CD4-positive, alpha-beta T cell (primary cell): ENCODE measurements at regions not wholly inside any gene's neighbourhood (a gene's known extent, or its start where the extent isn't known, plus 50 kb on each side); places are given as distances from the start of the nearest gene placed in this dataset.

ENCODE experiments used
- ATAC-seq: fragments of 200-7000 bp; cut with Tn5 transposase; one replicate; pipeline ENCODE4 v1.10.0; 2022; ENCODE audit warnings: mild to moderate bottlenecking; ENCODE audit not compliant: poor library complexity
- CTCF ChIA-PET: fragments of 350-600 bp; sonication (Branson Sonifier 250); formaldehyde crosslinking; loops from one replicate; lab custom pipeline; 2021; ENCODE audit warnings: antibody characterized with exemption, inconsistent platforms; lab: Charles Lee
- POLR2A ChIA-PET: fragments of 350-600 bp; sonication (Branson Sonifier 250); formaldehyde crosslinking; loops from one replicate; lab custom pipeline; 2021; ENCODE audit warnings: antibody characterized with exemption, inconsistent platforms; lab: Charles Lee
- DNase-seq, 14 experiments: peaks; one replicate each; pipeline ENCODE4 v3.0.0-alpha.2; 2013 to 2020; ENCODE audit warnings: mixed read lengths in 2 of 14
- H3K27ac ChIP-seq, 2 donors: one replicate each; pipeline versions ENCODE4 v1.5.1 to v1.7.0; 2013; ENCODE audit warnings: low read length in 2 of 2, low read depth in 1 of 2, mild to moderate bottlenecking in 1 of 2
- H3K27me3 ChIP-seq, 2 experiments: 1 replicate in 1 of 2; 2 replicates in 1 of 2; pipeline versions ENCODE4 v1.6.1 to v1.7.0; 2013; ENCODE audit warnings: low read length in 2 of 2, control low read depth in 1 of 2, mild to moderate bottlenecking in 1 of 2, moderate library complexity in 1 of 2; ENCODE audit not compliant: insufficient read depth in 2 of 2, control insufficient read depth in 1 of 2
- H3K36me3 ChIP-seq: one replicate; pipeline ENCODE4 v1.6.1; 2013; ENCODE audit warnings: low read length, control low read depth; ENCODE audit not compliant: insufficient read depth
- H3K4me1 ChIP-seq: one replicate; pipeline ENCODE4 v1.6.1; 2013; ENCODE audit warnings: low read length, control low read depth; ENCODE audit not compliant: insufficient read depth
- H3K4me3 ChIP-seq: one replicate; pipeline ENCODE4 v1.5.1; 2013; ENCODE audit warnings: mild to moderate bottlenecking, low read length, moderate library complexity
- H3K9me3 ChIP-seq, 2 experiments: 1 replicate in 1 of 2; 2 replicates in 1 of 2; pipeline versions ENCODE4 v1.6.1 to v1.7.0; 2013; ENCODE audit warnings: low read length in 2 of 2, mild to moderate bottlenecking in 2 of 2, control low read depth in 1 of 2, moderate library complexity in 1 of 2; ENCODE audit not compliant: control insufficient read depth in 1 of 2, insufficient read depth in 1 of 2
- H3K27ac Mint-ChIP-seq: one replicate; pipeline ENCODE4 v1.8.0; 2020; ENCODE audit warnings: mixed read lengths
- H3K27me3 Mint-ChIP-seq: one replicate; pipeline ENCODE4 v1.8.0; 2021; ENCODE audit warnings: mixed read lengths
- H3K36me3 Mint-ChIP-seq: one replicate; pipeline ENCODE4 v1.8.0; 2021; ENCODE audit warnings: low read depth, mixed read lengths
- H3K4me1 Mint-ChIP-seq: one replicate; pipeline ENCODE4 v1.8.0; 2021; ENCODE audit warnings: low read depth, mixed read lengths
- H3K4me3 Mint-ChIP-seq: one replicate; pipeline ENCODE4 v1.8.0; 2020; ENCODE audit warnings: mild to moderate bottlenecking, mixed read lengths
- H3K9me3 Mint-ChIP-seq: one replicate; pipeline ENCODE4 v1.8.0; 2020; ENCODE audit warnings: mixed read lengths
- intact Hi-C, 2 experiments: fragments of 100-400 bp; cut with DNase I in 1 of 2; cut with micrococcal nuclease in 1 of 2; formaldehyde crosslinking; loops; one replicate each; pipeline versions ENCODE4 v1.15.1 to v1.9.0; 2023 to 2025; cut with DNase I, micrococcal nuclease
- TF ChIP-seq, protein P1 (sequence below): fragments of 200-600 bp; IDR thresholded peaks from one replicate; pipeline ENCODE4 v1.8.0; 2022; ENCODE audit warnings: antibody characterized with exemption, mild to moderate bottlenecking

DNA sequence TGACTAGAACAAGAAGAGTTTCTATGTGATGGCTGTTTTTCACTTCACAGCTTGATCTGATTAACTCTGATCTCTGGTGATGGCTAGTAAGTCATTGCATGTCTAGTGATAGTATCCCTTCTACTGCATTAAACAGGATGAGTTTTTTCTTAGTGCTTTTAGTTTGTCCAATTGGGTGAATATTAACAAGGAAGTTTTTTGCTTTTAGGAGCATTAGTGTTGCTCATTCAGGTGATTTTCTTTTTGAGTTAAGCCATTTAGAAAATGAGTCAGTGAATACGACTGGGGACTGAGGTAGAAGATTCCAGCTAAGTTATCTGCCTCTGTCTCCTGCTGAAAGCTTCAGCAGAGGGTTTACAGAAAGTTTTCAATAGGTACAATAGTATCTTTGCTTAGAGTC is 306.7 kb downstream of the PIK3C3 start:
- CTCF ChIA-PET: no interaction called here
- POLR2A ChIA-PET: no interaction called here
- no peak overlapping the region for H3K4me3 ChIP-seq
- Mint-ChIP-seq H3K27ac (no peak overlapping the region), H3K9me3 (no peaks in the 10 kb centered on the region), H3K27me3 (no peaks in the 10 kb centered on the region), H3K4me3 (no peak overlapping the region), H3K4me1 (no peaks in the 10 kb centered on the region), H3K36me3 (no peaks in the 10 kb centered on the region)
- DNase-seq (no peak), ATAC-seq (no peak)
- TF ChIP-seq, protein P1, sequence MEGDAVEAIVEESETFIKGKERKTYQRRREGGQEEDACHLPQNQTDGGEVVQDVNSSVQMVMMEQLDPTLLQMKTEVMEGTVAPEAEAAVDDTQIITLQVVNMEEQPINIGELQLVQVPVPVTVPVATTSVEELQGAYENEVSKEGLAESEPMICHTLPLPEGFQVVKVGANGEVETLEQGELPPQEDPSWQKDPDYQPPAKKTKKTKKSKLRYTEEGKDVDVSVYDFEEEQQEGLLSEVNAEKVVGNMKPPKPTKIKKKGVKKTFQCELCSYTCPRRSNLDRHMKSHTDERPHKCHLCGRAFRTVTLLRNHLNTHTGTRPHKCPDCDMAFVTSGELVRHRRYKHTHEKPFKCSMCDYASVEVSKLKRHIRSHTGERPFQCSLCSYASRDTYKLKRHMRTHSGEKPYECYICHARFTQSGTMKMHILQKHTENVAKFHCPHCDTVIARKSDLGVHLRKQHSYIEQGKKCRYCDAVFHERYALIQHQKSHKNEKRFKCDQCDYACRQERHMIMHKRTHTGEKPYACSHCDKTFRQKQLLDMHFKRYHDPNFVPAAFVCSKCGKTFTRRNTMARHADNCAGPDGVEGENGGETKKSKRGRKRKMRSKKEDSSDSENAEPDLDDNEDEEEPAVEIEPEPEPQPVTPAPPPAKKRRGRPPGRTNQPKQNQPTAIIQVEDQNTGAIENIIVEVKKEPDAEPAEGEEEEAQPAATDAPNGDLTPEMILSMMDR: no peak
- no peaks in the 10 kb centered on the region for H3K4me1 ChIP-seq
- H3K27me3 ChIP-seq: no peaks in the 10 kb centered on the region
- no peak overlapping the region for H3K27ac ChIP-seq
- H3K36me3 ChIP-seq: no peaks in the 10 kb centered on the region
- no peaks in the 10 kb centered on the region for H3K9me3 ChIP-seq
- intact Hi-C loops: no loop called here

DNA sequence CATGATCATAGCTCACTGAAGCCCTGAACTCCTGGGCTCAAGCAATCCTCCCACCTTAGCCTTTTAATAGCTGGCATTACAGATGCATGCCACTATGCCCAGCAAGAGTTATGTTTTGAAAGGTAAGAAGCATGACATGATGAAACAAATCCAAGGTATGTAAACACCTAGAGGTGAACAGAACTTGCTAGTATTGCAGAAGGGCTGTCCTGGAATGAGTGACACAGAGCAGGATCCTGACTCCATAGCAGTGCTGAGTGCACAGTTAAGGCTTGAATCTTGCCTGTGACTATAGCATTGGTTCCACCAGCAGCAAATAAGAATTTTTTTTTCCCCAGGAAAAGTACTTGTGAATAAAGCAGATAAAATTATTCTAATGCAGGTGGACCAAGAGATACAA is 309.5 kb downstream of the PIK3C3 start:
- TF ChIP-seq, protein P1: no peak
- Mint-ChIP-seq H3K4me1 (no peaks in the 10 kb centered on the region), H3K4me3 (no peak overlapping the region), H3K27ac (no peak overlapping the region), H3K9me3 (no peaks in the 10 kb centered on the region), H3K27me3 (no peaks in the 10 kb centered on the region), H3K36me3 (no peaks in the 10 kb centered on the region)
- ATAC-seq (no peak), DNase-seq (no peak)
- Histone ChIP-seq H3K4me3 (no peak overlapping the region), H3K36me3 (no peaks in the 10 kb centered on the region), H3K27me3 (no peaks in the 10 kb centered on the region), H3K9me3 (no peaks in the 10 kb centered on the region), H3K27ac (no peak overlapping the region), H3K4me1 (no peaks in the 10 kb centered on the region)
- intact Hi-C loops: no loop called here
- CTCF ChIA-PET: no interaction called here
- POLR2A ChIA-PET: no interaction called here

DNA sequence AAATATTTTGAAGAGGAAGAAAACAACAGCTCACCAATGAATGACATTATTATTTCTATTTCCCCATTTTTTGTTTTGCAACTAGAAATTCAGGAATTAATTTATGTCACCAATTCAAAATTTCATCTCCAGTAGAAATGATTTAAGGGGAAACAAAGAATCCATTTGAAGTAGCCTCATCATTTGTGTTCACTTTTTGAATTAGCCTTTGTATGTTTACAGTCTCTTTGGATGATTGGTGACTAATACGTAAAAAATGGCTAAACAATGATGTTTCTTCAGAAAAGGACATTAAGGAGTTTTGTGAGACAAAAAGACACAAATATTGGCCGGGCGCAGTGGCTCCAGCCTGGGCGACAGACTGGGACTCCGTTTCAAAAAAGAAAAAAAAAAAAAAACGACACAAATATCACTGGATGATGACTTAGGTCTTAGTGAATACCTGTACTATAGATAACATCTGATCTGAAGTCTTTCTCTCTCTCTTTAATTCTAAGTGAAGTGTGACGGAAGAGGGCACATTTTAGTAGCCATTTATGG is 313.2 kb downstream of the PIK3C3 start:
- DNase-seq (no peak), ATAC-seq (no peak)
- ChIA-PET POLR2A (no interaction called here), CTCF (no interaction called here)
- H3K36me3 Mint-ChIP-seq: no peaks in the 10 kb centered on the region
- Histone ChIP-seq H3K9me3 (no peaks in the 10 kb centered on the region), H3K4me1 (no peaks in the 10 kb centered on the region), H3K4me3 (no peak overlapping the region), H3K36me3 (no peaks in the 10 kb centered on the region), H3K27ac (no peak overlapping the region), H3K27me3 (no peaks in the 10 kb centered on the region)
- H3K27me3 Mint-ChIP-seq: no peaks in the 10 kb centered on the region
- H3K4me1 Mint-ChIP-seq: no peaks in the 10 kb centered on the region
- intact Hi-C loops: no loop called here
- no peak overlapping the region for H3K27ac Mint-ChIP-seq
- TF ChIP-seq, protein P1: no peak
- H3K9me3 Mint-ChIP-seq: no peaks in the 10 kb centered on the region
- H3K4me3 Mint-ChIP-seq: no peak overlapping the region
